GM10266 (cell line): ENCODE measurements at regions not wholly inside any gene's neighbourhood (a gene's known extent, or its start where the extent isn't known, plus 50 kb on each side); places are given as distances from the start of the nearest gene placed in this dataset.

Experiments
- DNase-seq: peaks from one replicate; pipeline ENCODE4 v3.0.0; 2012; ENCODE audit errors: extremely low spot score
- TF ChIP-seq, protein P1 (sequence below): IDR thresholded peaks from 2 replicates; pipeline ENCODE4 v1.5.1; 2012; ENCODE audit warnings: mild to moderate bottlenecking, low read depth; ENCODE audit not compliant: control insufficient read depth, insufficient read depth; ENCODE audit errors: missing control alignments

DNA sequence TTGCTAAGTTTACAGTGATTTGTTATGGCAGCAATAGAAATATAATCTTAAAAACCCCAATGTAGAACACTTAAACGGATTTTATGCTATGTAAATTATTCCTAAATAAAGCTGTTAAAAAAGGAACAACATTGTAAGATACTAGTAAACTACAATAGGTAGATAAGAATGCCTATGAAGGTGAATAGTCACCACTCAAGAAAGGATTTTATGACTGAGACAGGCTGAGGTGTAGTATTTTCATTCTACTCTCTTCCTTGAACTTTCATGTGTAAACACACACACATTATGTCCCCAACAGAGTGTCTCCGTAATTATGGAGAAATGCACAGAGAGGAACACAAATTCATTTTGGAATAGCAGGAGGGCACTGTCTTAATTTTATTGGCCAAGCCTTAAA lies 183.9 kb upstream of the ST6GAL2 start:
- TF ChIP-seq, protein P1, sequence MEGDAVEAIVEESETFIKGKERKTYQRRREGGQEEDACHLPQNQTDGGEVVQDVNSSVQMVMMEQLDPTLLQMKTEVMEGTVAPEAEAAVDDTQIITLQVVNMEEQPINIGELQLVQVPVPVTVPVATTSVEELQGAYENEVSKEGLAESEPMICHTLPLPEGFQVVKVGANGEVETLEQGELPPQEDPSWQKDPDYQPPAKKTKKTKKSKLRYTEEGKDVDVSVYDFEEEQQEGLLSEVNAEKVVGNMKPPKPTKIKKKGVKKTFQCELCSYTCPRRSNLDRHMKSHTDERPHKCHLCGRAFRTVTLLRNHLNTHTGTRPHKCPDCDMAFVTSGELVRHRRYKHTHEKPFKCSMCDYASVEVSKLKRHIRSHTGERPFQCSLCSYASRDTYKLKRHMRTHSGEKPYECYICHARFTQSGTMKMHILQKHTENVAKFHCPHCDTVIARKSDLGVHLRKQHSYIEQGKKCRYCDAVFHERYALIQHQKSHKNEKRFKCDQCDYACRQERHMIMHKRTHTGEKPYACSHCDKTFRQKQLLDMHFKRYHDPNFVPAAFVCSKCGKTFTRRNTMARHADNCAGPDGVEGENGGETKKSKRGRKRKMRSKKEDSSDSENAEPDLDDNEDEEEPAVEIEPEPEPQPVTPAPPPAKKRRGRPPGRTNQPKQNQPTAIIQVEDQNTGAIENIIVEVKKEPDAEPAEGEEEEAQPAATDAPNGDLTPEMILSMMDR, result no peak
- DNase-seq, result no peak

GRCh38 chr2:107072150-107072940 lies 186.4 kb upstream of the ST6GAL2 start:
- TF ChIP-seq, protein P1, result no peak
- DNase-seq, result no peak

DNA sequence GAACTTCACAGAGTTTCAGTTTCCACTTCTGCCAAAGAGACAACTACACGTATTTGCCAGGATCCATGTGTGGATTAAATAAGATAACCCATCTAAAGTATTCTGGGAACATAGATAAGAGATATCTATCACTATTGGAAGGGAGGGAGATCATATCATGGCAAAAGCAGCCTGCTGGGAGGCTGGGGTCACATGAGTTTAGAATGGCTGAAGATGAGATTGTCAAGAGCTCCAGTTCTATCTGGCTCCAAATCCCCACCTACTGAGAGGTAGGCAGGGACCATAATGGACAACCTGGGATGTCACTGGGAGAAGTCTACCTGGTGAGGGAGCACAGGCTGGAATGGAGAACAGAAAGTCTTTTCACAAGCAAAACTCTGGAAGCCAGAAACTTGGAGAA lies 192.6 kb upstream of the ST6GAL2 start:
- TF ChIP-seq, protein P1, result no peak
- no peak for DNase-seq

- DNase-seq, result no peak
- TF ChIP-seq, protein P1, result no peak
Observed at GRCh38 chr2:107086497-107086896, 200.5 kb upstream of the ST6GAL2 start.

DNA sequence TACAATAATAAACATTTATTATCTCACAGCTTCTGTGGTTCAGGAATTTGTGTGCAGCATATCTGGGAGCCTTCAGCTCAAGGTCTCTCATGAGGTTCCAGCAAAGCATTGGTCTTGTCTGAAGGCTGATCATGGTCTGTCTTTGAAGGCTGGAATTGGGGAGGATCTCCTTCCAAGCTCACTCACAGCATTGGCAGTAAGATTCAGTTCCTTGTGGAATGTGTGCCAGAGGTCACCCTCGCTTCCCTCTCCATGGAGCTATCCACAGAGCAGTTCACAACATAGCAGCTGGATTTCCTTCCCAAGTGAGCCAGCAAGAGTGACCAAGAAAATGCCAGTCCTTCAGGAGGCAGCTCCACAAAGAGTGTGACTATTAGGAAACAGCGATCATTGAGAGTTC lies 202.2 kb upstream of the ST6GAL2 start:
- TF ChIP-seq, protein P1, result no peak
- DNase-seq, result no peak

- DNase-seq, result no peak
- TF ChIP-seq, protein P1, result no peak
Observed at GRCh38 chr2:107091163-107091864, 205.3 kb upstream of the ST6GAL2 start.

DNA sequence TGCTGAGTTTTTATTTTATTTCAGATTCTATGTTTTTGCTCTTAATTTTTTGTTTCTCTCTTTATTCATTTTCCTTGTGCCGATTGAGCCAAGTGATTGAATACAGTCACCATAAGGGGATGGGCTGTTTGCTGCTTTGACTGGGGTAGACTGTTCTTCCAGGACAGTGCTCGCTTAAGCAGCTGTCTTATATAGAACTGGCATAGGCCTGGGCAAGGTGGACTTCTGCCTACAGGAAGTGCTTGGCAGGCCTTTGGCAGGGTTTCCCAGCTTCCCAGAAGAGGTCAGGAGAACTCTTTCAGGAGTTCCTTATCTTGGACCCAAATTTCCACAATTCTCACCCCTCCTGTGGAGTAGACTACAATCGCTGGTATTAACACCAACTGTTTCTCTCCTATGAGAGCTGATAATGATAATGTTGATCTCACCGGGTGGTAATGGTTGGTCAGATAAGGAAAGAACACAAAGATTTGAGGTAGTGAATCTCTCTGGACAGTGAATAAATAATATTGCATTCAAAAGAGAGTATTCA lies 207.5 kb upstream of the ST6GAL2 start:
- no peak for DNase-seq
- TF ChIP-seq, protein P1, result no peak
